Kidney epithelial cell (primary cell): ENCODE measurements at regions not wholly inside any gene's neighbourhood (a gene's known extent, or its start where the extent isn't known, plus 50 kb on each side); places are given as distances from the start of the nearest gene placed in this dataset.
"Not testable (repeated sequence)": the region's sequence is repeated elsewhere in the genome, so short reads cannot be mapped to it uniquely, and the experiment has no call there.

Source experiments
- DNase-seq: peaks from one replicate; pipeline ENCODE4 v3.0.0-alpha.2; 2010; ENCODE audit warnings: low read depth
- H3K27me3 ChIP-seq: 2 replicates; pipeline ENCODE4 v1.6.0; 2011; ENCODE audit warnings: low read length; ENCODE audit not compliant: control insufficient read depth, insufficient read depth
- H3K36me3 ChIP-seq: 2 replicates; pipeline ENCODE4 v1.5.1; 2011; ENCODE audit warnings: low read length; ENCODE audit not compliant: control insufficient read depth, insufficient read depth
- H3K4me3 ChIP-seq: 2 replicates; pipeline ENCODE4 v1.5.1; 2011; ENCODE audit warnings: low read depth, mild to moderate bottlenecking, control low read depth, low read length
- TF ChIP-seq, protein P1 (sequence below): IDR thresholded peaks from 2 replicates; pipeline ENCODE4 v1.5.1; 2011; ENCODE audit warnings: mild to moderate bottlenecking, moderate library complexity, low read length, control low read depth, inconsistent platforms; ENCODE audit not compliant: insufficient read depth, poor library complexity, severe bottlenecking

DNA sequence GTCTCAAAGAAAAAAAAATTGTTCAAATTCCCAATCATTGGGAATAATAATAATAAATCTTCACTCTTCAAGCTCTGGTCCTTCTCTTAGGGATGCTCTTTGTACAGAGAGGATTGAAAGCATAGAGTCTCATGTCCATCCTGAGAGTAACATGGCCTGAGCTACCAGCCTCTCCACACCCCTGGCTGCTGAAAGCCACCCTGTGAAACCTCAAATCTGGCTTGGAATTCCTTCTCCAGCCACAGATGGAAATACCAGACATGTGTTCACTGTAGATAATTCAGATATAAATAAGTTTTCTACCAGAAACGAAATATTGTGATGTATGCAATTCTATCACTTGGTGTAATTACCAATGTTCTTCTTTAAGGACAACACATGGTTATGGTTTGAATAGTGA lies 140.6 kb downstream of the ARSF start:
- Histone ChIP-seq H3K27me3 (no peaks in the 10 kb centered on the region), H3K4me3 (no peak overlapping the region), H3K36me3 (no peaks in the 10 kb centered on the region)
- DNase-seq, result no peak
- TF ChIP-seq, protein P1, sequence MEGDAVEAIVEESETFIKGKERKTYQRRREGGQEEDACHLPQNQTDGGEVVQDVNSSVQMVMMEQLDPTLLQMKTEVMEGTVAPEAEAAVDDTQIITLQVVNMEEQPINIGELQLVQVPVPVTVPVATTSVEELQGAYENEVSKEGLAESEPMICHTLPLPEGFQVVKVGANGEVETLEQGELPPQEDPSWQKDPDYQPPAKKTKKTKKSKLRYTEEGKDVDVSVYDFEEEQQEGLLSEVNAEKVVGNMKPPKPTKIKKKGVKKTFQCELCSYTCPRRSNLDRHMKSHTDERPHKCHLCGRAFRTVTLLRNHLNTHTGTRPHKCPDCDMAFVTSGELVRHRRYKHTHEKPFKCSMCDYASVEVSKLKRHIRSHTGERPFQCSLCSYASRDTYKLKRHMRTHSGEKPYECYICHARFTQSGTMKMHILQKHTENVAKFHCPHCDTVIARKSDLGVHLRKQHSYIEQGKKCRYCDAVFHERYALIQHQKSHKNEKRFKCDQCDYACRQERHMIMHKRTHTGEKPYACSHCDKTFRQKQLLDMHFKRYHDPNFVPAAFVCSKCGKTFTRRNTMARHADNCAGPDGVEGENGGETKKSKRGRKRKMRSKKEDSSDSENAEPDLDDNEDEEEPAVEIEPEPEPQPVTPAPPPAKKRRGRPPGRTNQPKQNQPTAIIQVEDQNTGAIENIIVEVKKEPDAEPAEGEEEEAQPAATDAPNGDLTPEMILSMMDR, result no peak

DNA sequence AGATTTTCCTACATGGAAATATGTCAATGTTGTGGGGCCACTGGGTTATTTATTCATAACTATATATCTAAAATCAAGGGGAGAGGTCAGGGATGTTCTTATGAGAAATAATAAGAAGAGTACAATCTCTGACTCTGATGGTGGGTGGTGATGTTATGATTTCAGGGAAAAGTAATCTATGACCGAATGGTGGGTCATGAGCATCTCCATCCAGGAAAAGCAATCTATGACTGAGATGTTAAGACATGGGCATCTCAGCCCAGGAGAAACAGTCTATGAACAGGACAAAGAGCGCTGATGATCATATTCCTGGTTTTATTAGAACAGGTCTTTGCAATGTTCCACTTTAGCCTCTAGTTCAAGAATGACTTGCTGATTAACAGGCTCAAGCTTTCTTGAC lies 137.1 kb downstream of the ARSF start:
- H3K4me3 ChIP-seq, result no peak overlapping the region
- DNase-seq, result no peak
- H3K27me3 ChIP-seq, result no peaks in the 10 kb centered on the region
- TF ChIP-seq, protein P1, result no peak
- no peaks in the 10 kb centered on the region for H3K36me3 ChIP-seq

DNA sequence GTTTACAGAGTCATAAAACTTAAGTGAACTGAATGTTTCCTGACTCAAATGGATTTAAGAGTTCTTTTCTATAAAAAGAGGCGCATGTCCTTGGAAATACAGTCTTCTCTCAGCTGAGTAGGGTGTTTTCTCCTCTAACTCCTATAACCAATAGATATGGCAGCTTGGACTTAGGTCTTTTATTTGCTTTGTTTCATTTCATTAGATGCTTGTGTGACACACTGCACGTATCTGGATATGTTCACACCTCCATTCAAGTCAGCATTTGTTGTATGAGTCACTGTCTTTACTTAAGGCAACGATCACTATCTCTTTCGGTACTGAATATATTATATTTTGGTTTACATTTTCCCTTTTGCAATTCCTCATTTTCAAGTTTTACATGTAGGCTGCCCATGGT lies 136.6 kb downstream of the ARSF start:
- no peak for DNase-seq

DNA sequence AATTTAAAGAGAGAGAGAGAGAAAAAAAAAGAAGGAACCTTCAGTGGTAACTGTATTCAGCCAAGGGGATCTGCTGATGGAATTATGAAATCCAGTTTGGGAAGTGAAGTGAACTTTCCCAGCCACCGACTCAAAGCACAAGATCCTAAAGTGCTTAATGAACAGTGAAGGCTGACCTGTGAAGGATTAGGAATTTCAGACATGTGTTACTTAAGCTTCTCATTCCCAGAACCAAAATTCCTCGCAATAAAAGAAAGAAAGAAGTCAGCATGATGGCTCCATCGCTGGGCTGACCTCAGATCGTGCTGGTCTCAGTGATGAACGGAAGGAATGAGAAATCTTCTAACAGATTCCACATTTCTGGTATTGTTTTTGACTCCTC lies 135.2 kb downstream of the ARSF start:
- DNase-seq, result peak; percentile 71
- TF ChIP-seq, protein P1, result no peak
- no peaks in the 10 kb centered on the region for H3K36me3 ChIP-seq
- H3K27me3 ChIP-seq, result no peaks in the 10 kb centered on the region
- H3K4me3 ChIP-seq, result no peak overlapping the region

More for the DNA sequence above, 136.6 kb downstream of the ARSF start:
- Histone ChIP-seq H3K4me3 (no peak overlapping the region), H3K27me3 (no peaks in the 10 kb centered on the region), H3K36me3 (no peaks in the 10 kb centered on the region)
- TF ChIP-seq, protein P1, result no peak

DNA sequence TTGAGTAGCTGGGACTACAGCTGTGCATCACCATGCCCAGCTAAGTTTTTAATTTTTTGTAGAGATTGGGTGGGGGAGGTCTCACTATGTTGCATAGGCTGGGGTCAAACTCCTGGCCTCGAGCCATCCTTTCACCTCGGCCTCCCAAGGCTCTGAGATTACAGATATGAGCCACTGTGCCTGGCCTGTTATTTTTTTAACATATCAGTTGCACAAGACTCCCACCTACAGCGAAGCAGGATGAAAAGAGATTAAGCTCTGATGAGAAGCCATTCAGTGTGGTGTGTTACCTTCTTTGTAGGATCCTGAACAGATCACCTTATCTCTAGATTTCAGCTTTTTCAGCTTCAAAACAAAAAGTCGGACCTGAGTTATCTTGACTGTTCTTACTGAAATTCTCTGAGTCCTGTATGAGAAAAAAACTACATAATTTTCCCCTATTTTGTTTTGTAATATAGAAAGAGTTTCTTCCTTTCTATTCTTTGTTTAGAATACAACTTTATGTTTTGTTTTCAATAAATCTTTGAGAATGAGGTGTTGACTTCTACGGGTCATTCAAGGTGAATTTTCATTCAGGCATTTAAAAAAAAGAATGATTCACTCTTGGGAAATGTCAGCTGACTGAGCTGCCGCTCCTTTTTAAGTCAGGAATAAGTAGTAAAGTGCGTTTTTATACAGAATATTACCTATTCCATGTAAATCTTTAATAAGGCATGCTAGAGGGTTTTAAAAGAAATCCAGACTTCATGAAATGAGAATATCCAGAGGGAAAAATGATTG lies 134.6 kb downstream of the ARSF start:
- Histone ChIP-seq H3K27me3 (no peaks in the 10 kb centered on the region), H3K36me3 (no peaks in the 10 kb centered on the region), H3K4me3 (no peak overlapping the region)
- DNase-seq, result no peak
- TF ChIP-seq, protein P1, result no peak

DNA sequence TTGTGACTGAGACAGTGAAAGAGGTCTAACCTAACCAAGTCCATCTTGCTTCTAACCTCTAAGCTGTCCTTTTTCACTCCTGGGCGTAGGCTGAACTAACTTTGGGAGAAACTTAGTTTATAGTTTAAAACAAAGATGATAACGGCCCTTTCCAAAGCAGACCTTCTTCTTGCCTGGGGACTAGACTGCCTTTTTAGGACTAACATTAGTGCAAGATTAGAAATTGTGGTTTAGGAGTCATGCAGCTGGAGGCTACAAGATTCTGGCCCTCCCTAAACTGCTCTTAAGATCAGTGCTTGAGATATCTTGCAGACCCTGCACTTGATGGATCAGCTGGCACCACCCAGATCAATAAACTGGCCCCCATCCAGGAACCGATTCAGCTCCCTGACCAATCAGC lies 130.9 kb downstream of the ARSF start:
- not testable (repeated sequence) for H3K4me3 ChIP-seq, H3K36me3 ChIP-seq, DNase-seq, H3K27me3 ChIP-seq
